ENCODE measurements at regions not wholly inside any gene's neighbourhood (a gene's known extent, or its start where the extent isn't known, plus 50 kb on each side); places are given as distances from the start of the nearest gene placed in this dataset.
"Not testable (repeated sequence)": the region's sequence is repeated elsewhere in the genome, so short reads cannot be mapped to it uniquely, and the experiment has no call there.

DNA sequence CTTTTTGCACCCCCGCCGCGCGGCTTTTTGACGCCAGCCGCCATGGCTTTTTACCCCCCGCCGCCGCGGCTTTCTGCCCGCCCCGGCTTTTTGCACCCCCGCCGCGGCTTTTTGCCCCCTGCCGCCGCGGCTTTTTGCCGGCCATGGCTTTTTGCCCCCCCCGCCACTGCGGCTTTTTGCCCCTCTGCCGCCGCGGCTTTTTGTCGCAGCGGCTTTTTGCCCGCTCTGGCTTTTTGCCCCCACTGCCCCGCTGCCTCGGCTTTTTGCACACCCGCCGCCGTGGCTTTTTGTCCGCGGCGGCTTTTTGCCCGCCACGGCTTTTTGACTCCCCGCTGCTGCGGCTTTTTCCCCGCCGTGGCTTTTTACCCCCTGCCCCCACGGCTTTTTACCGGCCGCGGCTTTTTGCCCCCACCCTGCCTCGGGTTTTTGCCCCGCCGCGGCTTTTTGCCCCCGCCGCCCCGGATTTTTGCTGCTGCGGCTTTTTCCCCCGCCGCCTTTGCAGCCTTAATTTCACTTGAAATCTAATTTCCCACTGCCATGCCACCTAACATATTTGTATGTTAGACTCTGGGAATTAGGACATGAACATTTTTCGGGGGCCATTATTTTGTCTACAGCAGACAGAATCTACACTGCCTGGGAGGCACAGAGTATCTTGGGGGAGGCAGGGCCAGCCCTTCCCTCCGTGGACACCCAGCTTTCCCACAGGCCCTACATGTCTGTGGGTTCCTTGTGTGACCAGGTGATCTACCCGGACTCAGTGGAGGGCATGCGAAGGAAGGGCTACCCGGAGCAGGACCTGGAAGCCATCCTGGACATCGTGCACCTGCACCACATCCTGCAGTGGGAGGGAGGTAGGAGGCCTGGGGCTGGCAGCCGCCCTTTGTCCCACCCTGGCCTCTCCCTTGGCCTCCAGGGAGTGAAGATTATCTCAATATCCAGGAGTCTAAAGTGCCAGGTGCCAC, 3031.0 kb upstream of the TEKT4 start:
- no peak for DNase-seq
- peaks cover 9% of the 10 kb centered on the region for H3K9me3 ChIP-seq (ENCODE audit: control insufficient read depth, low read depth, low read length)
- no peaks in the 10 kb centered on the region for H3K4me1 ChIP-seq (ENCODE audit: control insufficient read depth, insufficient read depth, low read length)
- peaks cover 16% of the 10 kb centered on the region for H3K27me3 ChIP-seq (ENCODE audit: control insufficient read depth, insufficient read depth, low read length)
- no peak overlapping the region for H3K27ac ChIP-seq (ENCODE audit: low read length)
- H3K4me3 ChIP-seq (ENCODE audit: low read length), result no peak overlapping the region
- no CpG with 5 or more reads among the region's 62 CpGs for WGBS (ENCODE audit: insufficient coverage, low lambda C conversion rate)
- H3K36me3 ChIP-seq (ENCODE audit: control insufficient read depth, insufficient read depth, low read length), result no peaks in the 10 kb centered on the region

DNA sequence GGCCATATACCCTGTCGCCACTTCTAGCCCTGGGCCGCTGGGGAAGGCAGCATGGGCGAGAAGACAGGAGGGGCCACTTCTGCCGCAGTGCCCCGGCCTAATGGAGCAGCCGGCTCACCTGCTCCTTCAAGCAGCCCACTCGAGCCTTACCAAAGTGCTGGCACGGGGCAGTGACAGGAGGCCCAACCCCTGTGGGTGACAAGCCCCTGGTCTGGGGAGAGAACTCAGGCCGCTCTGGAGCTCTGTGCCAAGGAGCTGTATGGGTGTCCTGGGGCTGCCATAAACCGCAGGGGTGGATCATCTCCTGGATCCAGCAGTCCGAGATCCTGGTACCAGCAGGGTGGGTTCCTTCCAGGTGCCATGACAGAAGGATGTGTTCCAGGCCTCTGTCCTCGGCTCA, 3029.0 kb upstream of the TEKT4 start:
- not testable (repeated sequence) for H3K4me1 ChIP-seq (ENCODE audit: control insufficient read depth, insufficient read depth, low read length); DNase-seq; H3K9me3 ChIP-seq (ENCODE audit: control insufficient read depth, low read depth, low read length); H3K36me3 ChIP-seq (ENCODE audit: control insufficient read depth, insufficient read depth, low read length); H3K27ac ChIP-seq (ENCODE audit: low read length); H3K4me3 ChIP-seq (ENCODE audit: low read length)
- WGBS (ENCODE audit: insufficient coverage, low lambda C conversion rate), result no CpG with 5 or more reads among the region's 12 CpGs
- peaks cover 16% of the 10 kb centered on the region for H3K27me3 ChIP-seq (ENCODE audit: control insufficient read depth, insufficient read depth, low read length)

DNA sequence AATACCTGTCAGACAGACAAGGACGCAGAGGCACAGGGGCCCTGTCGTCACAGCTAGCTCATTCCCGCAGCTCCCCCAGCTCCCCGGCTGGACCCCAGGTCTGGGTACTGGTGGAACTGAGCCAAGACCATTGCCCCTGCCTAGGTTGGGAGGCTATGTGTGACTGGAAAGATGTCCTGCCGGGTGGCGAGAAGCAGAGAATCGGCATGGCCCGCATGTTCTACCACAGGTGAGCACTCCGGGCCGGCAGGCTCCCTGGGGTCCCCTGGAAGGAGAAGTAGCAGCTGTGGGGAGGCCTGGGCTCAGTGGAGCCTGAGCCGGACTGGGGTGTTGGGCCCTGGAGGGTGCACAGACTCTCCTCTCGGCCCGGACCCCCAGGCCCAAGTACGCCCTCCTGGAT, 3028.3 kb upstream of the TEKT4 start:
- peaks cover 16% of the 10 kb centered on the region for H3K27me3 ChIP-seq (ENCODE audit: control insufficient read depth, insufficient read depth, low read length)
- not testable (repeated sequence) for H3K4me3 ChIP-seq (ENCODE audit: low read length); H3K27ac ChIP-seq (ENCODE audit: low read length); H3K4me1 ChIP-seq (ENCODE audit: control insufficient read depth, insufficient read depth, low read length); DNase-seq; H3K9me3 ChIP-seq (ENCODE audit: control insufficient read depth, low read depth, low read length); H3K36me3 ChIP-seq (ENCODE audit: control insufficient read depth, insufficient read depth, low read length)
- WGBS (ENCODE audit: insufficient coverage, low lambda C conversion rate), result no CpG with 5 or more reads among the region's 14 CpGs

DNA sequence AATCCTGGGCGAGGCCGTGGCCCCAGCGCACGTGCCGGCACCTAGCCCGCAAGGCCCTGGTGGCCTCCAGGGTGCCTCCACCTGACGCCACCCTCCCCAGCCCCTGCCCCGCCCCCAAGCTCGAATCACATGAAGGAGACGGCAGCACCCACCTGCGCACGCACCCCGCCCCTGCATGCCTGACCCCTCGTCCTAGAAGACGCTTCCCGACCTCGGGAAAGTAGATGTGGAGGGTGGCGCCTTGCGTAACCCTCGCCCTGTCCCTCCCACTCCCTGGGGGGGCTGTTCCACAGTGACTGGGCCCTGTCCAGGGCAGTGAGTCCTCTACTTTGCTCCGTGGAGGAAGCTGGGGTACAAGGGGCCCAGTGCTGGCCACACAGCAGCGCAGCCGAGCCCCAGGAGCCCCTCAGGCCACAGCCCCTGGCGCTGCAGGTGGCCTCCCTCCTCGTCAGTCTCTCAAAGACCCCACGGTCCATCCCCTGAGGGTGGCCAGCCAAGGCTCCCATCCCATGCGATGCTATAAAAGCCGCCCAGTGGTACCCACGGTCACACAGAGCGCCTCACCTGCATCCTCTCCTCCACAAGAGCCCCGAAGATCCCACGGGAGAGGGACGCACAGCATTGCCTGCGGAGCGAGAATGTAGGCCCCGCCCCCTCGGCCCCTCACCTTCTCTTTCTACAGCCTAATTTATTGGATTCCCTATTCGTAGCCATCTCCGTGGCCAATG, 3027.3 kb upstream of the TEKT4 start:
- not testable (repeated sequence) for H3K9me3 ChIP-seq (ENCODE audit: control insufficient read depth, low read depth, low read length); H3K27ac ChIP-seq (ENCODE audit: low read length); H3K36me3 ChIP-seq (ENCODE audit: control insufficient read depth, insufficient read depth, low read length); H3K4me1 ChIP-seq (ENCODE audit: control insufficient read depth, insufficient read depth, low read length); H3K4me3 ChIP-seq (ENCODE audit: low read length); DNase-seq
- H3K27me3 ChIP-seq (ENCODE audit: control insufficient read depth, insufficient read depth, low read length), result peaks cover 16% of the 10 kb centered on the region
- no CpG with 5 or more reads among the region's 39 CpGs for WGBS (ENCODE audit: insufficient coverage, low lambda C conversion rate)

DNA sequence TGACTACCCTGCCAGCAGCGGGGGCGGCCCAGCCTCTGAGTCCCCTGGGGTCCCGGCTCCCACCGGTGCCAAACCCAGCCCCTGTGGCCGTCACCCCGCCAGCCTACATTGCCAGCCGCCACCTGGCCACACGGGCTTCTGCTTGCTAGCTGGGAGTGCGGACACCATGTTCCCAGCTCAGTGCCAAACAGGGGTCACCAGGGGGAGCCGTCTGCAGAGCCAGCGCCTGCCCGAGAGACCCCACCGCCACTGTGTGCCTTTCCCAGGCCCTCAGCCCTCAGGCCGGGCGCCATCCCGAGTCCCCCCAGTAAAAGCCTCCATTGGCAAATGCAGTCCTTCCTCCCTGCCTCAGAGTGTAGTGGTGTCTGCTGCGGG, 3026.8 kb upstream of the TEKT4 start:
- not testable (repeated sequence) for H3K4me1 ChIP-seq (ENCODE audit: control insufficient read depth, insufficient read depth, low read length); H3K4me3 ChIP-seq (ENCODE audit: low read length); H3K9me3 ChIP-seq (ENCODE audit: control insufficient read depth, low read depth, low read length); DNase-seq; H3K27ac ChIP-seq (ENCODE audit: low read length); H3K36me3 ChIP-seq (ENCODE audit: control insufficient read depth, insufficient read depth, low read length)
- no CpG with 5 or more reads among the region's 17 CpGs for WGBS (ENCODE audit: insufficient coverage, low lambda C conversion rate)
- peaks cover 16% of the 10 kb centered on the region for H3K27me3 ChIP-seq (ENCODE audit: control insufficient read depth, insufficient read depth, low read length)

DNA sequence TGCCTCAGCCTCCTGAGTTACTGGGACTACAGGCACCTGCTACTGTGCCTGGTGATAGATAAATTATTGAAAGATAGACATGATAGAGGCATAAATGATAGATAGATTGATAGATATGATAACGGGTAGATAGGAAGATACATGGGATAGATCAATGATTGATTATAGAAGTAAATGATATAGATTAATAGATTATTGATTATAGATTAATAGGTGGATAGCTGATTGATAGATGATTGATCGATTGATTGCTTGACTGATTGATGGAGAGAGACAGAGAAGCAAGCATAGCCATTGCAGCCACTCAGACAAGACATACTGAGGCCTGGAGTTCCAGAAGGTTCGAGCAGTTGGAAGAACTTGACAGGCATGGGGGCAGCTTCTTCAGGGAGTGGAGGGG, 3024.8 kb upstream of the TEKT4 start:
- H3K27me3 ChIP-seq (ENCODE audit: control insufficient read depth, insufficient read depth, low read length); H3K9me3 ChIP-seq (ENCODE audit: control insufficient read depth, low read depth, low read length); DNase-seq; H3K36me3 ChIP-seq (ENCODE audit: control insufficient read depth, insufficient read depth, low read length); H3K4me1 ChIP-seq (ENCODE audit: control insufficient read depth, insufficient read depth, low read length); H3K4me3 ChIP-seq (ENCODE audit: low read length); H3K27ac ChIP-seq (ENCODE audit: low read length): not testable (repeated sequence)
- 89% methylated on average over 1 of the region's 3 CpGs for WGBS (ENCODE audit: insufficient coverage, low lambda C conversion rate)

DNA sequence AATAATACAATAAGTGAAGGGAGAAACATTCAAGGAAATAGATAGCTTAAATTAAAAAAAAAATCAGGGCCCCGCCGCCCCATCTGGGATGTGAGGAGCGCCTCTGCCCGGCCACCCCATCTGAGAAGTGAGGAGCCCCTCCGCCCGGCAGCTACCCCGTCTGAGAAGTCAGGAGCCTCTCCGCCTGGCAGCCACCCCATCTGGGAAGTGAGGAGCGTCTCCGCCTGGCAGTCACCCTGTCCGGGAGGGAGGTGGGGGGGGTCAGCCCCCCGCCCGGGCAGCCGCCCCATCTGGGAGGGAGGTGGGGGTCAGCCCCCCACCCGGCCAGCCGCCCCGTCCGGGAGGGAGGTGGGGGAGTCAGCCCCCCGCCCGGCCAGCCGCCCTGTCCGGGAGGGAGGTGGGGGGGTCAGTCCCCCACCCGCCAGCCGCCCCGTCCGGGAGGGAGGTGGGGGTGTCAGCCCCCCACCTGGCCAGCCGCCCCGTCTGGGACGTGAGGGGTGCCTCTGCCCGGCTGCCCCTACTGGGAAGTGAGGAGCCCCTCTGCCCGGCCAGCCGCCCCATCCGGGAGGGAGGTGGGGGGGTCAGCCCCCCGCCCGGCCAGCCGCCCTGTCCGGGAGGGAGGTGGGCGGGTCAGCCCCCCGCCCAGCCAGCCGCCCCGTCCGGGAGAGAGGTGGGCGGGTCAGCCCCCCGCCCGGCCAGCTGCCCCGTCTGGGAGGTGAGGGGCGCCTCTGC, 3019.4 kb upstream of the TEKT4 start:
- H3K27me3 ChIP-seq (ENCODE audit: control insufficient read depth, insufficient read depth, low read length); H3K27ac ChIP-seq (ENCODE audit: low read length); H3K36me3 ChIP-seq (ENCODE audit: control insufficient read depth, insufficient read depth, low read length); H3K9me3 ChIP-seq (ENCODE audit: control insufficient read depth, low read depth, low read length); H3K4me1 ChIP-seq (ENCODE audit: control insufficient read depth, insufficient read depth, low read length); DNase-seq; H3K4me3 ChIP-seq (ENCODE audit: low read length): not testable (repeated sequence)
- no CpG with 5 or more reads among the region's 47 CpGs for WGBS (ENCODE audit: insufficient coverage, low lambda C conversion rate)

DNA sequence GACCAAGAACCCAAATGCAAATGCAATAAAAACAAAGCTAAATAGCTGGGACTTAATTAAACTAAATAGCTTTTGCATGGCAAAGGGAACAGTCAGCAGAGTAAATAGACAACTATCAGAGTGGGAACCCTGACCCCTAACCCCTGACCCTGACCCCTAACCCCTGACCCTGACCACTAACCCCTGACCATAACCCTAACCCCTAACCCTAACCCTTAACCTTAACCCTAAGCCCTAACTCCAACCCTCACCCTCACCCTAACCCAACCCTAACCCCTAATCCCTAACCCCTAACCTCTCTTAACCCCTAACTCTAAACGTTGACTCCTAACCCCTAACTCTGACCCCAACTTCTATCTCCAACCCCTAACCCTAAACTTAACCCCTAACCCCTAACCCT, 3014.3 kb upstream of the TEKT4 start:
- H3K27ac ChIP-seq (ENCODE audit: low read length); H3K4me3 ChIP-seq (ENCODE audit: low read length); DNase-seq; H3K27me3 ChIP-seq (ENCODE audit: control insufficient read depth, insufficient read depth, low read length); H3K4me1 ChIP-seq (ENCODE audit: control insufficient read depth, insufficient read depth, low read length); H3K9me3 ChIP-seq (ENCODE audit: control insufficient read depth, low read depth, low read length); H3K36me3 ChIP-seq (ENCODE audit: control insufficient read depth, insufficient read depth, low read length): not testable (repeated sequence)
- WGBS (ENCODE audit: insufficient coverage, low lambda C conversion rate), result 40% methylated on average over 1 of the region's 1 CpG

DNA sequence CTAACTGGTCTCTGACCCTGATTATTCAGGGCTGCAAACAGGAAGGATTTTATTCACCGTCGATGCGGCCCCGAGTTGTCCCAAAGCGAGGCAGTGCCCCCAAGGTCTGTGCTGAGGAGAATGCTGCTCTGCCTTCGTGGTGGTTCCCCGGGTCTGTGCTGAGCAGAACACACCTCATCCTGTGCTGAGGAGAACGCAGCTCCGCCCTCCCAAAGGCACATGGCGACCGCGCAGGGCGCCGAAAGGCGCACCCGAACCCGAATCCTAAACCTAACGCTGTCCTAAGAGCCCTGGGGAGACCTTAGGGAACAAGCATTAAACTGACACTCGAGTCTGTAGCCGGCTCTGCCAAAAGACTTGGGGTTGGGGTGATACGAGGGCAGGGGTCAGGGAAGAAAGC, 3013.5 kb upstream of the TEKT4 start:
- not testable (repeated sequence) for H3K9me3 ChIP-seq (ENCODE audit: control insufficient read depth, low read depth, low read length); H3K4me3 ChIP-seq (ENCODE audit: low read length); H3K27ac ChIP-seq (ENCODE audit: low read length); H3K36me3 ChIP-seq (ENCODE audit: control insufficient read depth, insufficient read depth, low read length); H3K4me1 ChIP-seq (ENCODE audit: control insufficient read depth, insufficient read depth, low read length); DNase-seq; H3K27me3 ChIP-seq (ENCODE audit: control insufficient read depth, insufficient read depth, low read length)
- no CpG with 5 or more reads among the region's 21 CpGs for WGBS (ENCODE audit: insufficient coverage, low lambda C conversion rate)

DNA sequence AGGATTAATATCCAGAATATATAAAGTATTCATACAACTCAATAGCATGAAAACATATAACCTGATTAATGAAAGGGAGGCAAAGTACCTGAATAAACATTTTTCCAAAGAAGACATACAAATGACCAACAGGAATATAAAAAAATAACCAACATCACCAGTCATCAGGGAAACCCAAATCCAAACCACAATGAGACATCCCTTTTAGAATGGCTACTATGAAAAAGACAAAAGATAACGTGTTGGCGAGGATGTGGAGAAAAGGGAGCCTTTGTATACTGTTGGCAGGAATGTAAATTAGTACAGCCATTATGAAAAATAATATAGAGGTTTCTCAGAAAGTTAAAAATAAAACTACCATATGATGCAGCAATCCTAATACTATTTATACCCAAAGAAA, 2999.5 kb upstream of the TEKT4 start:
- H3K36me3 ChIP-seq (ENCODE audit: control insufficient read depth, insufficient read depth, low read length); DNase-seq; H3K4me3 ChIP-seq (ENCODE audit: low read length); H3K9me3 ChIP-seq (ENCODE audit: control insufficient read depth, low read depth, low read length); H3K27me3 ChIP-seq (ENCODE audit: control insufficient read depth, insufficient read depth, low read length); H3K27ac ChIP-seq (ENCODE audit: low read length); H3K4me1 ChIP-seq (ENCODE audit: control insufficient read depth, insufficient read depth, low read length): not testable (repeated sequence)
- WGBS (ENCODE audit: insufficient coverage, low lambda C conversion rate), result no CpG with 5 or more reads among the region's 2 CpGs
